ENCODE measurements at regions not wholly inside any gene's neighbourhood (a gene's known extent, or its start where the extent isn't known, plus 50 kb on each side); places are given as distances from the start of the nearest gene placed in this dataset.
"Not testable (repeated sequence)": the region's sequence is repeated elsewhere in the genome, so short reads cannot be mapped to it uniquely, and the experiment has no call there.

GRCh38 chr2:184993746-184994145, 395.4 kb downstream of the ZNF804A start:
- DNase-seq: no peak

- DNase-seq: no peak
These were observed 408.2 kb downstream of the ZNF804A start for GRCh38 chr2:185006481-185006880.

- DNase-seq: no peak
These were observed 414.3 kb downstream of the ZNF804A start for GRCh38 chr2:185012643-185013042.

- DNase-seq: no peak
These were observed 415.7 kb downstream of the ZNF804A start for GRCh38 chr2:185014076-185014475.

DNA sequence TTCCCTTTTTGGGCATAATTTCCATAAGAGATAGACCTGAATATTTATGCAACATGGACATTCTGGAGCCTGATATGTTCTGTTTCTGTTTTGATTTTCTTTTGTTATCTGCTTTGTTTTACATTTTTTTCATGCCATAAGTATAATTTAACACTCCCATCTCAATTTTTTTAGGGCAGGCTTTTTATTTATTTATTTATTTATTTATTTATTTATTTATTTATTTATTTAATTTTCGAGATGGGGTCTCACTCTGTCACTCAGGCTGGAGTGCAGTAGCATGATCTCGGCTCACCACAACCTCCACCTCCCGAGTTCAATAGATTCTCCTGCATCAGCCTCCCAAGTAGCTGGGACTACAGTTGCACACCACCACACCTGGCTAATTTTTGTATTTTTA, 427.6 kb downstream of the ZNF804A start:
- DNase-seq: not testable (repeated sequence)

GRCh38 chr2:185035906-185036305, 437.6 kb downstream of the ZNF804A start:
- no peak for DNase-seq

DNA sequence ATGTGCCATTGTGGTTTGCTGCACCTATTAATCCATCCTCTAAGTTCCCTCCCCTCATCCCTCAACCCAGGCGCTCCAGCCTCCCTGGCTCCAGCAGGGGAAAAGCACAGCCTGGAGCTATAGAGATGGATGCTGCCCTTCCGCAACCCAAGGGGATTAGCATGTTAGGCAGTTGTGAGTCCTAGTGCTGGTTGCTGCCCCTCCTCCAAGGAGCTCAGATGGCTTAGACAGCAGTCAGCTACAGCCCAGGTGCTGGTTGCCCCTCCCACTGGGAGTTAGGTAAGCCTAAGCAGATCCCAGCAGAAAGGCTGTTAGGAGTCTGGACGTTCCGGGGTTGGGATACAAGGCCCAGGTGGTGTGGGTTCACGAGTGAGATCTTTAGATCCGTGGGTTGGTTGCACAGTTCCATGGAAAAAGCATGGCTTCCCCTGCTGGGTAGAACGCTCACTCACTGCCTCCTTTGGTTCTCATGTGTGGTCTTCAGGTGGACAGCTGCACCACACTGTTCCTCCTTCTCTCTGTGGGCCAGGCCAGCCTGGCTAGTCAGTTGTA, 446.1 kb downstream of the ZNF804A start:
- no peak for DNase-seq

GRCh38 chr2:185050804-185051203, 452.5 kb downstream of the ZNF804A start:
- DNase-seq: no peak

DNA sequence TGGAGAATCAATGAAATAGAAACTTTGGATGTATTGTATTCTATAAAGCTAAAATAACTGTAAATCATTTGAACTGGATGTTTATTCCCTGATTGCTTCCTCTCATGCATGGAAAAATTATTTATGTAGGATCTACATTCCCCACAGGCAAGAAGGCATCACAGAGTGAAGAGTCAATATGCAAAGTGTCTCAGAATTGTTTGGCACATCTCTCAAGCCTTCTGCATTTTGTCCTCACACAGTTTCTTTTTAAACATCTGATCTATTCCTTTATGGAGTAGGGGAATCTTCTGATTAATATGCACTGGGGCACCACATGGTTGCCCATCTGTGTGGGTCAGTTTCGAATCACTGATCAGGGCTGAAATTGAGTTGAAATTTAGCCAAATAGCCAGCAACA, 465.4 kb downstream of the ZNF804A start:
- DNase-seq: no peak

DNA sequence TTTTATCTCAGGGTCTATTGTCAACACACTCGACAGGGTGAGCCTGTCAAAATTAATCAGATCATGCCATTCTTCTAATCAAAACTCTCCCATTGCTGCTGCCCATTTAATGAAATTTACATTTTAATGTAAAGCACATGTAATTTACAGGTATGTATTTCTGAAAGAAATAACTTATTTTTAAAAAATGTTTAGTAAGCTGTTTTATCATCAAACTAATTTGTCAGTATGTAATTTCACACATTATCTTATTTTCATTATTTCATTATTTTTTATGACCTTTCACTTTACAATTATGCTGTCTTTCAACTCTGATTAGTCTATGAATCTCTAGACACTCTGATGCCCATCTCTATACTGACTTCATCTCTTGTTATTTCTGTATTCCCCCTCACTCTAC, 467.8 kb downstream of the ZNF804A start:
- no peak for DNase-seq

GRCh38 chr2:185069107-185069506, 470.8 kb downstream of the ZNF804A start:
- DNase-seq: no peak

DNA sequence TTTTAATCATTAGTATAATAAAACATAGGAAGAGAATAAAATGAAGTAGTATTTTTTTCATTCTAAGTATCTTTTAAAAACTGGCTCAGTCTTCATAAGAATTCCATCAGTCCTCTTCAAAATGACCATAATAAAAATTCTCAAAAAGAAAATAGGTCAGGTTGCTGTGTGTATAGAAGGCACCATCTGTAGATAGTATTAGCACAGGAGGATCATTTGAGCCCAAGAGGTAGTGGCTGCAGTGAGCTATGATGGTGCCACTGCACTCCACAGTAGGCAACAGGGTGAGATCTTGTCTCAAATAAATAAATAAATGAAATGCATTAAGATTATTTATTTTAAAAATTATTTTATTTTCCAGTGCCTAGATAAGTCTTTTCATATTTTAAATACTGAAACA, 475.8 kb downstream of the ZNF804A start:
- DNase-seq: no peak

DNA sequence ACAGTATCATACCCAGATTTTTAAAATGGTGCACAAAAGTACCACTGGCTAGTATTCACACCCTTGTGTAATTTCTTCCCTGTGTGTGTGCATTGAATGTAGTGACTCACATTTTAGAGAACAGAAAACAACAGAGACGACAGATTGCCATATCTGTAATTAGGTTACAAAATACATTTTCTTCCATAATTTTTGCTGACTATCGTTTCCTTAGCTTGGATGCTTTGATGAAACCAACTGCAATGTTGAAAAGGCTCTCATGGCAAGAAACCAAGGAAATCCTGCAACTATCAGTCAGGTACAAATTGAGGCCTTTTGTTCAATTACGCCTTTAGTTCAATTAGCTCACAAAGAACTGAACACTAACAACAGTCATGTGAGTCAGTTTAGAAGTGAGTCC, 484.4 kb downstream of the ZNF804A start:
- no peak for DNase-seq

- DNase-seq: no peak
These were observed 510.3 kb downstream of the ZNF804A start for GRCh38 chr2:185108588-185108987.

DNA sequence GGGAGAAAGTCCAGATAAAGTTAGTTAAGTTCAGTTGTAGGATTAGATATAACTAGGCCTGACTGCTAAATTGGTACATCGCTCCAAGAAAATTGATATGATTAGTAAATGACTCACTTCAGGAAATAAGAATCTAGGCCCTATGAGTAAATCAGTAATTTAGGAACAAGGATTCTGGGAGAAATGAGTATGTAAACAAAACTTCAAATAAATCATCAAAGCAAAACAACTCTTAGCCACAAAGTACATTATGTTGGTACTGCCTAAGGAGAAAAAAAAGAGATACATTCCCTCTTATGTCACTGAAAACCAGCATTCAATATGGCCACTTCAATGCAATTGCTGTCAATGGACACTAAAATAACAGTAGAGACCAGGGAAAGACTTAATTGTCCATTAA, 529.1 kb downstream of the ZNF804A start:
- DNase-seq: no peak

DNA sequence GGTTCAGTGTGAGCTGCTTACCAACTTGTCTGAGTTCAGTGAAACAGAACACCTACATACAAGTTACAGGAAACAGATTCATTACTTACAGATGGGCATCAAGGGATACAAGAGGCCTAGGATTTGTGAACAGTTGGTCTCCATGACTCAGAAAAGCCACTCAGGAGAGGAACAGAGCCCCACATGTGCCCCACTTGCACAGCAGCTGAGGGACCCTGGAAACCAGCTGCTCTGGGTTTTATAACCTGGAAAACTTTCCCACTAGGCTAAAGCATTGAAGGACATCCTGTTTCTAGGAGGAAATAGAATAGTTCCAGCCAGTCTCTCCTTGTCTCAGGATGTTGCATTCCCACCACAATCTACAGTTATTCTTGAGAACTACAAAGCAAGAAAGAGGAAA, 530.0 kb downstream of the ZNF804A start:
- DNase-seq: no peak

DNA sequence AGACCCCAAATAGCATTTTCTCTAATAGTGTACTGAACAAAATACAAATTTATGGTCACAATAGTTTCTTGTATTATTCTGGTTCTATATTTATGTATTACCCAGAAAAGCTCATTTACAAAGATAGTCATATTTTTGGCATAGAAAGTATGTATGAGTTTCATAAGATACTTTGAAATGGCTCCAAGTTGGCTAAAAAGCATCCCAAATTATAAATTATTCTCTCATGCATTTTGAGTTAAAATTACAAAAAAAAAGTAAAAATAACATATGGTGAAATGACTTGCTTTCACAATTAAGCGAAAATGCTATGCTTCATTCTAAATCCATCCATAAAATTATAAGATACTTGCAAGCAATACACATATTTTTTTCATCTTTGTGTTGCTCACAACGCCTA, 530.7 kb downstream of the ZNF804A start:
- DNase-seq: no peak

- DNase-seq: no peak
These were observed 532.4 kb downstream of the ZNF804A start for GRCh38 chr2:185130685-185131084.

- DNase-seq: no peak
These were observed 534.2 kb downstream of the ZNF804A start for GRCh38 chr2:185132501-185133041.

GRCh38 chr2:185137700-185138099, 539.4 kb downstream of the ZNF804A start:
- no peak for DNase-seq

GRCh38 chr2:185142677-185143076, 544.3 kb downstream of the ZNF804A start:
- no peak for DNase-seq

- no peak for DNase-seq
These were observed 546.0 kb downstream of the ZNF804A start for GRCh38 chr2:185144159-185144919.

GRCh38 chr2:185145316-185146121, 547.2 kb downstream of the ZNF804A start:
- DNase-seq: no peak

DNA sequence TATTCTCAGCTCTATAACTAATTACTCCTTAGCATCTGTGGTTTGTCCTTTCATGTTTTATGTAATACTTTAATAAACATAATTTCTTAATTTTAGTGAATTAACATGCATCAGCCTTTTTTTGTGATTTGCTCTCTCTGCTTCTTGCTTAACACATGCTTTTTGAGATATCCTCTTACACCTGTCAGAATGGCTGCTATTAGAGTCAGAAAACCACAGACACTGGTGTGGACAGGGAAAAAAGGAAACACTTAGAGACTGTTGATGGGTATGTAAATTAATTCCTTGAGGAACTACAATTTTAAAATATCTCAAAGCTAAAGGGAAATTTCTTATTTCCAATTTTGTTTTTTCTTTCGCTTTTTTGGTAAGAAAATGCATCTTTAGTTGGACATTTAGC, 549.0 kb downstream of the ZNF804A start:
- DNase-seq: no peak

All from activated CD8-positive, alpha-beta memory T cell treated with anti-CD3 and anti-CD28 coated beads, Interleukin-2, amount 50 U/mL, for 48 hours (primary cell).